GM12892 (cell line): ENCODE measurements at regions not wholly inside any gene's neighbourhood (a gene's known extent, or its start where the extent isn't known, plus 50 kb on each side); places are given as distances from the start of the nearest gene placed in this dataset.
"Not testable (repeated sequence)": the region's sequence is repeated elsewhere in the genome, so short reads cannot be mapped to it uniquely, and the experiment has no call there.

Source experiments
- DNase-seq: peaks from one replicate; pipeline ENCODE4 v3.0.0; 2011; ENCODE audit not compliant: insufficient read length
- FAIRE-seq: peaks from 2 replicates; lab custom pipeline; 2011; peaks lifted over from hg19 to GRCh38; lab: Jason Lieb, UNC
- POLR2A ChIP-seq: IDR thresholded peaks from 2 replicates; pipeline ENCODE4 v1.6.1; 2011; ENCODE audit warnings: low read depth, low read length, control low read depth
- POLR2AphosphoS5 ChIP-seq: IDR thresholded peaks from 2 replicates; pipeline ENCODE4 v1.6.1; 2011; ENCODE audit warnings: low read depth, low read length, control low read depth
- TAF1 ChIP-seq: IDR thresholded peaks from 2 replicates; pipeline ENCODE4 v1.6.1; 2011; ENCODE audit warnings: low read depth, mild to moderate bottlenecking, control low read depth, low read length, borderline replicate concordance

DNA sequence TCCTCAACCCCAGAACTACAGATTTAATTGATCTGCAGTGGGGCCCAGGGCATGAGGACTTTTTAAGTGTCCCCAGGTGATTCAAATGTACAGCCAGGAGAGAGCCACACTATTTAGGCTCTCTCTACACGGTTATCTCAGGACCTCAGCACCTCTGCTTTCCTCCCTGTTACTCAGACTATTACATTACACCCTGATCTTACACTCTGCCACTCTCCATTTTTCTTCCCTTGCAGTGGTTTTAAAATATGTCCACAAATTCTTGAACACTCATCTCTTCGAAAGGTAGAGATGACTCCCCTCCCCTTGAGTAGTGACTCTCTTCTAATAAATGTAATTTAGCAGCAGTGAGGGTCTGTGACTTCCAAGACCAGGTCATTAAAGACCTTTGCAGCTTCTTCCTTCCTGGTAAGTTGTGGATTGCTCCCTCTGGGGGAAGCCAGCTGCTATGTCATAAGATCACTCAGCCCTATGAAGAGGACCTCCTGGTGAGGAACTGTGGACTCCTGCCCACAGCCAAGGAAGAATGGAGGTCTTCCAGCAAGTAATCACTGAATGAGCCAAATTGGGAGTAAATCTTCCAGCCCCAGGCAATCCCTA lies 87.5 kb upstream of the SSBP2 start:
- FAIRE-seq: peak; percentile 86
- TF ChIP-seq POLR2AphosphoS5 (no peak), POLR2A (no peak), TAF1 (no peak)
- DNase-seq: no peak

DNA sequence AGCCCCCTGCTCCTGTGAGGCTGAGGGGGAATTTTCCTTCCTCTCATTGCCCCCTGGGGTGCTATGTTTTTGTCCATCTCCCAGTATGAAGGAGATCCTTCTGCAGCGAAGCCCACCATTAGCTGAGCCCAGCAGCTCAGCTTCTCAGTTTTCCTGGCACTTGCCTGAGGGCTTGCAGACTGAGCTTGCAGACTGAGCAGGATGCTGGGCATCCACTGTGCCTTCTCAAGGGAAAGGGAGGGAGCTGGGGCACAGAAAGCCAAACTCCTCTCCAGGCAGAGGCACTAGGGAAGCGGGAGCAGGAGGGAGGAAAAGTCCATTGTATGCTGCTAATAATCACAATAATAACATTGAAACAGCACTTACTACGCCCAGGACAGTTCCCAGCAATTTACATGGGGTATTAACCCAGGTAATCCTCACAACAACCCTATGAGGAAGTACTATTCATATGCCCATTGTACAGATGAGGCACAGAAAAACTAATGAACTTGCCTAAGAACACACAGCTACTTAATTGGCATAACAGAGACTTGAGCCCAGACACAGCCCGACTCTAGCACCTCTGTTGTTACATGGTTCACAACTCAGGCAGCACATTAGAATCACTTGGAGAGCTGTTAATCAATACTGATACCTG lies 86.9 kb upstream of the SSBP2 start:
- FAIRE-seq: no peak
- no peak for TF ChIP-seq POLR2A
- TF ChIP-seq TAF1: no peak
- no peak for TF ChIP-seq POLR2AphosphoS5
- no peak for DNase-seq

- DNase-seq: no peak
- FAIRE-seq: no peak
- TF ChIP-seq TAF1: no peak
- no peak for TF ChIP-seq POLR2A
- TF ChIP-seq POLR2AphosphoS5: no peak
These were observed 85.0 kb upstream of the SSBP2 start for GRCh38 chr5:81835814-81836367.

- no peak for DNase-seq
- FAIRE-seq: no peak
- TF ChIP-seq POLR2AphosphoS5: no peak
- no peak for TF ChIP-seq POLR2A
- TF ChIP-seq TAF1: no peak
These were observed 83.2 kb upstream of the SSBP2 start for GRCh38 chr5:81834021-81834660.

DNA sequence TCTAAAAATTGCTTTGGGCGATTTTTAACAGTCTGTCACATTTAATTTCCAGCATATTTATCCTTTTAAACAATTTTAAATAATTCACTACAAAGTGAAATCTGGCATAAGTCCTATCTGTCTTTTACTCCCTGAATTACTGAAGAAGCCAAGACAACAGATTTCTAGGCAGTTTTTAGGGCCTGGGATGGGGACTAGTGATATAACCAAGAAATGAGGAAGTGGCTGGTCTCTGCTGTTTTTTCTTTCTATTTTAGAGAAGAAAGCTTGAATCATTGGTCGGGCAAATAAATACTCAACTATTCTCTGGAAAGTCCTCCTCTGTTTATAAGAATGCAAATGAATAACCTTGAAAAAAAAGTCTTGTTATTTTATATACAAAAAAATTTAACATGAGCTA lies 79.7 kb upstream of the SSBP2 start:
- TF ChIP-seq POLR2AphosphoS5 (no peak), POLR2A (no peak), TAF1 (no peak)
- no peak for DNase-seq

GRCh38 chr5:81829242-81829641 lies 78.3 kb upstream of the SSBP2 start:
- DNase-seq (no peak), FAIRE-seq (no peak)
- no peak for TF ChIP-seq POLR2AphosphoS5
- TF ChIP-seq POLR2A: no peak
- TF ChIP-seq TAF1: no peak

More for the DNA sequence above, 79.7 kb upstream of the SSBP2 start:
- FAIRE-seq: no peak

GRCh38 chr5:81827500-81827899 lies 76.6 kb upstream of the SSBP2 start:
- FAIRE-seq: no peak
- no peak for TF ChIP-seq TAF1
- no peak for TF ChIP-seq POLR2AphosphoS5
- TF ChIP-seq POLR2A: no peak
- DNase-seq: no peak

DNA sequence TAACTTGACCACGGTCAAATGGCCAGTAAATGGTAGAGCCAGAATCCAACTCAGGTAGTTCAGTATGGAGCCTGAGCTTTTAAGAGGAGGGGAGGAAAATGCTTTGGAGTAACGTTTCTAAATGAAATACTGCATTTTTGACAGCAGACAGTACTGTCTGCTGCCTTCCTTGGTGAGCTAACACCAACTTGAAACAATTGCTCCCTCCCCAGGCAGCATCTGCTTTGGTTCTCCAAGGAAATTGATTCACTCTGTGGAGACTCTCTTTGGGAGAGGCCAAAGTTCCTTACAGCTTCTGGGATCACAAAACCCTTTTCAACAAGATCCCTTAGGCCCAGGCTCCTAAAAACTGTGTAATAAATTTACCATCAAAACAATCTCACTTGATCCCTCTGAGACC lies 75.2 kb upstream of the SSBP2 start:
- TF ChIP-seq TAF1: no peak
- no peak for TF ChIP-seq POLR2AphosphoS5
- no peak for TF ChIP-seq POLR2A
- FAIRE-seq (no peak), DNase-seq (no peak)

DNA sequence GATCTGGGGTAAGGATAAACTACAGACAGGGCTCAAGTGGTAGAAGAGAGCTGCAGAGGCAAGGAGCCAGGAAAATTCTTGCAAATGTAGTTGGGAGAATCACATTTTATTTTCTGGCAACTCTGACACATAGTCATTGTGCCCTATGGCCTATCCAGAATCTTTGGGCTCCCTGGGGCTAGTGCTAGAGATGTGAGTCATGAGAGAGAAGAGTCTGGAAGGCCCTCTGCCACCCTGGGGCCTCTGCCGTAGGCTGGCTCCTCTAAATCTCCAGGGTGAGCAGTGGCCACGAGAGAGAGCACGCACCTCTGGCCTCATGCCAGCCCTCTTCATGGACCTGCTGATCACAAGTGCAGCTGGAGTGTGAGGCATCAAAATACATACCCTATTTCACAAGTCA lies 74.3 kb upstream of the SSBP2 start:
- no peak for FAIRE-seq
- DNase-seq: no peak
- TF ChIP-seq POLR2AphosphoS5 (no peak), POLR2A (no peak), TAF1 (no peak)

DNA sequence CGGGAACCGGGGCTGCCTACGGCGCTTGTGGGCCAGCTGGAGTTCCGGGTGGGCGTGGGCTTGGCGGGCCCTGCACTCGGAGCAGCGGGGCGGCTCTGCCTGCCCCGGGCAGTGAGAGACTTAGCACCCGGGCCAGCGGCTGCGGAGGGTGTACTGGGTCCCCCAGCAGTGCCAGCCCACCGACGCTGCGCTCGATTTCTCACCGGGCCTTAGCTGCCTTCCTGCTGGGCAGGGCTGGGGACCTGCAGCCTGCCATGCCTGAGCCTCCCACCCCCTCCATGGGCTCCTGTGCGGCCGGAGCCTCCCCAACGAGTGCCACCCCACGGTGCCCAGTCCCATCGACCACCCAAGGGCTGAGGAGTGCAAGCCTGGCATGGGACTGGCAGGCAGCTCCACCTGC lies 72.8 kb upstream of the SSBP2 start:
- not testable (repeated sequence) for FAIRE-seq, DNase-seq

- TF ChIP-seq POLR2AphosphoS5: no peak
- no peak for TF ChIP-seq TAF1
- TF ChIP-seq POLR2A: no peak
- FAIRE-seq: no peak
- DNase-seq: no peak
These were observed 70.0 kb upstream of the SSBP2 start for GRCh38 chr5:81820863-81821262.

- DNase-seq (no peak), FAIRE-seq (no peak)
These were observed 69.4 kb upstream of the SSBP2 start for GRCh38 chr5:81820318-81820636.

More at GRCh38 chr5:81820318-81820636, 69.4 kb upstream of the SSBP2 start:
- TF ChIP-seq POLR2A (no peak), TAF1 (no peak)
